GM13977 (cell line): ENCODE measurements at regions not wholly inside any gene's neighbourhood (a gene's known extent, or its start where the extent isn't known, plus 50 kb on each side); places are given as distances from the start of the nearest gene placed in this dataset.
"Not testable (repeated sequence)": the region's sequence is repeated elsewhere in the genome, so short reads cannot be mapped to it uniquely, and the experiment has no call there.

Source experiments
- DNase-seq: peaks from one replicate; pipeline ENCODE4 v3.0.0; 2012; ENCODE audit warnings: low spot score
- CTCF ChIP-seq: IDR thresholded peaks from 2 replicates; pipeline ENCODE4 v1.5.1; 2012; ENCODE audit warnings: mild to moderate bottlenecking, control low read depth; ENCODE audit not compliant: insufficient read depth; ENCODE audit errors: extremely low read depth, missing control alignments
- in situ Hi-C: fragments of 300-500 bp; cut with MboI; formaldehyde crosslinking; loops from one replicate; pipeline ENCODE4 v1.12.0; 2022; ENCODE audit warnings: low sequenced_read_pairs, low pct_unique_long_range_greater_than_20kb, mixed read lengths, inconsistent platforms; ENCODE audit not compliant: unreplicated experiment

- DNase-seq = no peak
- in situ Hi-C loops = no loop called here
These were observed 97.6 kb upstream of the ZDHHC17 start for GRCh38 chr12:76666290-76666835.

GRCh38 chr12:76669981-76670380, 93.9 kb upstream of the ZDHHC17 start:
- in situ Hi-C loops = no loop called here
- DNase-seq = no peak
- TF ChIP-seq CTCF = no peak

More at GRCh38 chr12:76666290-76666835, 97.6 kb upstream of the ZDHHC17 start:
- no peak for TF ChIP-seq CTCF

- no peak for TF ChIP-seq CTCF
- in situ Hi-C loops = no loop called here
- DNase-seq = no peak
These were observed 93.1 kb upstream of the ZDHHC17 start for GRCh38 chr12:76670776-76671175.

GRCh38 chr12:76674669-76675315, 89.1 kb upstream of the ZDHHC17 start:
- in situ Hi-C loops = no loop called here
- TF ChIP-seq CTCF = no peak
- DNase-seq = no peak

GRCh38 chr12:76676261-76676660, 87.7 kb upstream of the ZDHHC17 start:
- DNase-seq = not testable (repeated sequence)

GRCh38 chr12:76678992-76679391, 84.9 kb upstream of the ZDHHC17 start:
- no peak for DNase-seq
- TF ChIP-seq CTCF = no peak
- in situ Hi-C loops = no loop called here

More at GRCh38 chr12:76676261-76676660, 87.7 kb upstream of the ZDHHC17 start:
- in situ Hi-C loops = not testable (repeated sequence)

- no peak for DNase-seq
- in situ Hi-C loops = no loop called here
- no peak for TF ChIP-seq CTCF
These were observed 84.1 kb upstream of the ZDHHC17 start for GRCh38 chr12:76679778-76680177.
